B cell (primary cell): ENCODE measurements at regions not wholly inside any gene's neighbourhood (a gene's known extent, or its start where the extent isn't known, plus 50 kb on each side); places are given as distances from the start of the nearest gene placed in this dataset.

Experiments used
- ATAC-seq: fragments of 200-7000 bp; cut with Tn5 transposase; one replicate; pipeline ENCODE4 v1.10.0; 2021; ENCODE audit warnings: low read depth, mild to moderate bottlenecking, moderate number of reproducible peaks, moderate library complexity
- CTCF ChIA-PET: fragments of 350-600 bp; sonication (Branson Sonifier 250); formaldehyde crosslinking; loops from one replicate; lab custom pipeline; 2021; ENCODE audit warnings: antibody characterized with exemption, inconsistent platforms; lab: Charles Lee
- POLR2A ChIA-PET: fragments of 350-600 bp; sonication (Branson Sonifier 250); formaldehyde crosslinking; loops from one replicate; lab custom pipeline; 2021; ENCODE audit warnings: antibody characterized with exemption; lab: Charles Lee
- DNase-seq: peaks from one replicate; pipeline ENCODE4 v3.0.0; 2013
- H2AFZ ChIP-seq: 2 replicates; pipeline ENCODE4 v1.6.1; 2012; ENCODE audit warnings: mild to moderate bottlenecking, low read depth, low read length; ENCODE audit not compliant: insufficient read depth, poor library complexity, severe bottlenecking
- H3K27ac ChIP-seq, 2 donors: 1 replicate in 1 of 2; 2 replicates in 1 of 2; pipeline ENCODE4 v1.5.1; 2012 to 2013; ENCODE audit warnings: low read length in 2 of 2, mild to moderate bottlenecking in 2 of 2, moderate library complexity in 1 of 2
- H3K27me3 ChIP-seq, 4 experiments: fragments of 200-600 bp in 1 of 4; sonication (generic) in 1 of 4; replicated peaks in 1 of 4; 1 replicate in 2 of 4; 2 replicates in 2 of 4; pipeline versions ENCODE4 v1.6.1 to v1.7.0; 2013 to 2016; ENCODE audit warnings: low read length in 3 of 4, mild to moderate bottlenecking in 2 of 4, mixed read lengths in 1 of 4, moderate library complexity in 1 of 4; ENCODE audit not compliant: insufficient read depth in 4 of 4, control insufficient read depth in 3 of 4; ENCODE audit errors: control extremely low read depth in 1 of 4
- H3K36me3 ChIP-seq, 2 experiments: replicated peaks in 1 of 2; 1 replicate in 1 of 2; 2 replicates in 1 of 2; pipeline versions ENCODE4 v1.6.1 to v1.7.1; 2013; ENCODE audit warnings: low read length in 1 of 2; ENCODE audit not compliant: insufficient read depth in 2 of 2, control insufficient read depth in 1 of 2; ENCODE audit errors: control extremely low read depth in 1 of 2, extremely low read depth in 1 of 2
- H3K4me1 ChIP-seq, 2 donors: fragments of 200-600 bp in 1 of 2; sonication (generic) in 1 of 2; 1 replicate in 1 of 2; 2 replicates in 1 of 2; pipeline versions ENCODE4 v1.5.1 to v1.6.1; 2013 to 2017; ENCODE audit warnings: low read length in 2 of 2; ENCODE audit not compliant: control insufficient read depth in 2 of 2, insufficient read depth in 2 of 2
- H3K4me2 ChIP-seq: replicated peaks from 2 replicates; pipeline ENCODE3; 2012; ENCODE audit warnings: mild to moderate bottlenecking, low read depth, low read length; ENCODE audit not compliant: poor library complexity, severe bottlenecking
- H3K4me3 ChIP-seq, 5 experiments: fragments of 200-600 bp in 1 of 5; sonication (generic) in 1 of 5; 1 replicate in 3 of 5; 2 replicates in 2 of 5; pipeline versions ENCODE4 v1.5.1 to v1.7.0; 2011 to 2016; ENCODE audit warnings: low read length in 4 of 5, mild to moderate bottlenecking in 4 of 5, low read depth in 2 of 5, control low read depth in 1 of 5, moderate library complexity in 1 of 5; ENCODE audit not compliant: insufficient read depth in 1 of 5; ENCODE audit errors: control extremely low read depth in 1 of 5, extremely low read depth in 1 of 5
- H3K79me2 ChIP-seq: fragments of 200-600 bp; sonication (generic); one replicate; pipeline ENCODE4 v1.6.0; 2016; ENCODE audit warnings: low read length; ENCODE audit not compliant: control insufficient read depth, insufficient read depth
- H3K9ac ChIP-seq: fragments of 200-600 bp; sonication (generic); 2 replicates; pipeline ENCODE4 v1.6.1; 2017; ENCODE audit warnings: mild to moderate bottlenecking, low read length, moderate library complexity
- H3K9me3 ChIP-seq, 3 donors: one replicate each; pipeline versions ENCODE4 v1.6.1 to v1.7.1; 2013; ENCODE audit warnings: low read length in 2 of 3; ENCODE audit not compliant: control insufficient read depth in 2 of 3, insufficient read depth in 1 of 3; ENCODE audit errors: control extremely low read depth in 1 of 3
- H4K20me1 ChIP-seq: 2 replicates; pipeline ENCODE4 v1.6.0; 2012; ENCODE audit warnings: mild to moderate bottlenecking, low read length; ENCODE audit not compliant: insufficient read depth, control insufficient read depth, poor library complexity, severe bottlenecking
- H3K27ac Mint-ChIP-seq: one replicate; pipeline ENCODE4 v1.8.0; 2021; ENCODE audit warnings: mixed read lengths
- H3K27me3 Mint-ChIP-seq: one replicate; pipeline ENCODE4 v1.8.0; 2021; ENCODE audit warnings: mixed read lengths
- H3K4me1 Mint-ChIP-seq: one replicate; pipeline ENCODE4 v1.8.0; 2021; ENCODE audit warnings: mixed read lengths
- H3K4me3 Mint-ChIP-seq: one replicate; pipeline ENCODE4 v1.8.0; 2021; ENCODE audit warnings: mixed read lengths
- H3K9me3 Mint-ChIP-seq: one replicate; pipeline ENCODE4 v1.8.0; 2022; ENCODE audit warnings: mixed read lengths; ENCODE audit not compliant: insufficient read depth
- EZH2 ChIP-seq: IDR thresholded peaks from 2 replicates; pipeline ENCODE4 v1.6.1; 2012; ENCODE audit warnings: borderline replicate concordance, low read depth, mild to moderate bottlenecking, moderate library complexity, low read length; ENCODE audit not compliant: insufficient read depth, poor library complexity, severe bottlenecking
- WGBS: methylation state at CpG from one replicate; pipeline ENCODE4 v1.1.5; 2013; ENCODE audit warnings: missing lambda C conversion rate; ENCODE audit not compliant: insufficient coverage; 5-methylcytosine and 5-hydroxymethylcytosine counted together
- intact Hi-C: fragments of 100-400 bp; cut with micrococcal nuclease; formaldehyde crosslinking; loops from one replicate; pipeline ENCODE4 v1.10.0; 2022
- TF ChIP-seq, protein P1 (sequence below): fragments of 200-600 bp; IDR thresholded peaks from one replicate; pipeline ENCODE4 v1.8.0; 2022; ENCODE audit warnings: antibody characterized with exemption, mild to moderate bottlenecking

DNA sequence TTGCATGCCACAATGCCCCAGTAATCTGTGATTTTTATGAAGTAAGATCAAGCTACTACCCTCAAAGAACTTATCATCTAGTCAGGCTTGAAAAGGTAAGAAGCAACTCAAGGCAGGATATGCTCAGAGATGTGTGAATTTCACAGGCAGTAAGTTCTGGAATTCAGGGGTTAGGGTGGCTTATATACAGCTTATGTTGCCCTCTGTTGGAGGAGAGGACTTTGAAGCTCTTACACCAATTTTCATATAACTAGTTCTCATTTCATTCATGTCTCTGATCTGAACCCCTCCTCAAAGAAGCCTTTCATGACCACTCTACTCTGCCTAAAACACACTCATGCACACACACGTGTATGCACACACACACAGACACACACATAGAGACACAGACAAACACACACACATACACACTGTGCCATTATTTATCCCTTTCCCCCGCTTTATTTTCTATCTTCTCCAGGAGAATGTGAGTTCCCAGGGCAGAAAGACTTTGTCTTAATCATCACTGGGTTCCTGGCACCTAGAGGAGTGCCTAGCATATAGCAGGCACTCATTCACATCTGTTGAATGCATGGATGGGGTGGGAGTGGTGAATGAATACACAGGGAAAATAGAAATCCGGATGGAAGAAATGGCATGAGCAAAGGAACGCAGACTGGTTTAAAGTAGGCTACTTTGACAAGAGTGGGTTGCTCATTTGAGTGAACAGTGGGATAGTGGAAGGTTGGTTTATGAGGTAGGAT lies 220.7 kb upstream of the ZBED5 start:
- intact Hi-C loops: no loop called here
- no peak overlapping the region for H3K4me2 ChIP-seq
- H3K4me1 ChIP-seq: no peaks in the 10 kb centered on the region
- Mint-ChIP-seq H3K27me3 (peaks cover 25% of the 10 kb centered on the region), H3K4me3 (no peak overlapping the region), H3K9me3 (no peaks in the 10 kb centered on the region), H3K27ac (no peak overlapping the region), H3K4me1 (no peaks in the 10 kb centered on the region)
- no peak for DNase-seq
- POLR2A ChIA-PET: interaction anchor here (0.6 kb wide), 1 partner anchor 144 kb away, joined by 3 read pairs; no protein-coding TSS in a partner anchor
- peaks cover 0 to 8% (median 0%) of the 10 kb centered on the region in 4 experiments for H3K27me3 ChIP-seq
- H3K27ac ChIP-seq: no peak overlapping the region
- CTCF ChIA-PET: interaction anchor here (0.6 kb wide), 1 partner anchor 144 kb away, joined by 3 read pairs; no protein-coding TSS in a partner anchor
- no peak overlapping the region for H3K9ac ChIP-seq
- no peaks in the 10 kb centered on the region for H4K20me1 ChIP-seq
- H2AFZ ChIP-seq: no peak overlapping the region
- no peaks in the 10 kb centered on the region for H3K9me3 ChIP-seq
- TF ChIP-seq EZH2: no peak
- TF ChIP-seq, protein P1, sequence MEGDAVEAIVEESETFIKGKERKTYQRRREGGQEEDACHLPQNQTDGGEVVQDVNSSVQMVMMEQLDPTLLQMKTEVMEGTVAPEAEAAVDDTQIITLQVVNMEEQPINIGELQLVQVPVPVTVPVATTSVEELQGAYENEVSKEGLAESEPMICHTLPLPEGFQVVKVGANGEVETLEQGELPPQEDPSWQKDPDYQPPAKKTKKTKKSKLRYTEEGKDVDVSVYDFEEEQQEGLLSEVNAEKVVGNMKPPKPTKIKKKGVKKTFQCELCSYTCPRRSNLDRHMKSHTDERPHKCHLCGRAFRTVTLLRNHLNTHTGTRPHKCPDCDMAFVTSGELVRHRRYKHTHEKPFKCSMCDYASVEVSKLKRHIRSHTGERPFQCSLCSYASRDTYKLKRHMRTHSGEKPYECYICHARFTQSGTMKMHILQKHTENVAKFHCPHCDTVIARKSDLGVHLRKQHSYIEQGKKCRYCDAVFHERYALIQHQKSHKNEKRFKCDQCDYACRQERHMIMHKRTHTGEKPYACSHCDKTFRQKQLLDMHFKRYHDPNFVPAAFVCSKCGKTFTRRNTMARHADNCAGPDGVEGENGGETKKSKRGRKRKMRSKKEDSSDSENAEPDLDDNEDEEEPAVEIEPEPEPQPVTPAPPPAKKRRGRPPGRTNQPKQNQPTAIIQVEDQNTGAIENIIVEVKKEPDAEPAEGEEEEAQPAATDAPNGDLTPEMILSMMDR: no peak
- no peak for ATAC-seq
- no peak overlapping the region for H3K4me3 ChIP-seq
- H3K79me2 ChIP-seq: no peaks in the 10 kb centered on the region
- H3K36me3 ChIP-seq: no peaks in the 10 kb centered on the region
- WGBS: 100% methylated on average over 4 of the region's 4 CpGs

DNA sequence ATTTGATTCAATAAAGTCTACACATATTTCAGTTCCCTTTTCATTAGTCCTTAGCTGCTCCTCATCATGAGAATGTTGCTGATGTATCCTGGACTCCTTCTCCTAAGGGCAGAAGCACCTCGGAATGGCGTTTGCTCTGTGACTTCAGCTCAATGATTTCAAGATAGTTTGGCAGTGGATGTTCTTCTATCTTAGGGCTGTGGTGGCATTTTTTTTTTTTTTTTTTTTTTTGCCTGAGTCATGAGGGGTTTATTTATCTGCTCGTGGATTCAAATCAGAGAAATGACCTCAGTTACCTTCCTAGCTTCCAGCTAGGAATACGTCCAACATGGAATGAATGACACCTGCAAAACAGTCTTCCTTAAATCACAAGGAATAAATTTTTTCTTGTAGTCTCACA lies 220.0 kb upstream of the ZBED5 start:
- Mint-ChIP-seq H3K27ac (no peak overlapping the region), H3K9me3 (no peaks in the 10 kb centered on the region), H3K27me3 (peaks cover 25% of the 10 kb centered on the region), H3K4me3 (no peak overlapping the region), H3K4me1 (no peaks in the 10 kb centered on the region)
- no peak overlapping the region for H2AFZ ChIP-seq
- no peak for ATAC-seq
- H3K27me3 ChIP-seq: peaks cover 0 to 6% (median 0%) of the 10 kb centered on the region in 4 experiments
- H3K79me2 ChIP-seq: no peaks in the 10 kb centered on the region
- no peak overlapping the region for H3K27ac ChIP-seq
- ChIA-PET CTCF (interaction anchor here (0.6 kb wide), 1 partner anchor 144 kb away, joined by 3 read pairs; no protein-coding TSS in a partner anchor), POLR2A (interaction anchor here (0.6 kb wide), 1 partner anchor 144 kb away, joined by 3 read pairs; no protein-coding TSS in a partner anchor)
- H4K20me1 ChIP-seq: no peaks in the 10 kb centered on the region
- no peaks in the 10 kb centered on the region for H3K4me1 ChIP-seq
- H3K9ac ChIP-seq: no peak overlapping the region
- no peak overlapping the region for H3K4me3 ChIP-seq
- WGBS: 89% methylated on average over 3 of the region's 4 CpGs
- no peaks in the 10 kb centered on the region for H3K36me3 ChIP-seq
- intact Hi-C loops: no loop called here
- H3K4me2 ChIP-seq: no peak overlapping the region
- TF ChIP-seq, protein P1: no peak
- TF ChIP-seq EZH2: no peak
- H3K9me3 ChIP-seq: no peaks in the 10 kb centered on the region
- DNase-seq: no peak
